ENCODE measurements at regions not wholly inside any gene's neighbourhood (a gene's known extent, or its start where the extent isn't known, plus 50 kb on each side); places are given as distances from the start of the nearest gene placed in this dataset.

- CTCF ChIA-PET, result no interaction called here
- DNase-seq, result no peak
Observed at GRCh38 chr7:153921408-153921807, 130.8 kb upstream of the DPP6 start.

DNA sequence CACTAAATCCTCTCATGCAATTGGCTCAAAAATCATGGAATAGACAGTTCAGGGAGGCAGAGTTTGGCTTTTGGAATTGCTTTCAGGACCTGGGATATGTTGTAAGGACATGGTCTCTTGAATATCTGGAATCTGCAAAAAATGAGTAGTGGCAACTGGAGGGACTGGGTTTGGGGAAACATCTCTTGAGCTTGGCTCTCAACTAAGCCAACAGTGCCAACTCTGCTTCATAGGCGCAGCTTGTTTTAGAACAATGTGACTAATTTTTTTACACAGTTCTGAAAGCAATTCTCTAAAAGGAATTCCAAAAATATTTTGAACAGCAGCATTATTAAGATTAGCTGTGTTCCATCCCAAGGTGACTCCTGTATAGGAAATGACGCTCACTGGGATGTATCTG, 121.5 kb upstream of the DPP6 start:
- Histone ChIP-seq H3K27ac (ENCODE audit: insufficient read depth in 1 of 2, low read depth in 1 of 2, low read length in 2 of 2, poor library complexity in 1 of 2, severe bottlenecking in 2 of 2) (no peak overlapping the region), H3K9me3 (ENCODE audit: control extremely low read depth in 1 of 5, control insufficient read depth in 4 of 5, insufficient read depth in 2 of 5, low read depth in 1 of 5, low read length in 4 of 5) (no peaks in the 10 kb centered on the region), H3K4me3 (ENCODE audit: control insufficient read depth in 1 of 7, extremely low read depth in 1 of 7, insufficient read depth in 4 of 7, low read depth in 2 of 7, low read length in 6 of 7) (no peak overlapping the region), H3K36me3 (ENCODE audit: control insufficient read depth in 4 of 4, insufficient read depth in 4 of 4, low read length in 3 of 4) (no peaks in the 10 kb centered on the region), H3K4me1 (ENCODE audit: control extremely low read depth in 1 of 4, control insufficient read depth in 4 of 4, insufficient read depth in 4 of 4, low read length in 3 of 4) (no peaks in the 10 kb centered on the region), H3K27me3 (replicated peaks in 2 of 5; ENCODE audit: control insufficient read depth in 4 of 5, insufficient read depth in 5 of 5, low read length in 4 of 5) (no peaks in the 10 kb centered on the region)
- DNase-seq, result no peak
- ChIA-PET POLR2A (no interaction called here), CTCF (no interaction called here)
- 93% methylated on average over 2 of the region's 2 CpGs for WGBS (ENCODE audit: insufficient coverage)

More at GRCh38 chr7:153921408-153921807, 130.8 kb upstream of the DPP6 start:
- H3K27me3 ChIP-seq (replicated peaks in 2 of 5; ENCODE audit: control insufficient read depth in 4 of 5, insufficient read depth in 5 of 5, low read length in 4 of 5), result no peaks in the 10 kb centered on the region
- H3K9me3 ChIP-seq (ENCODE audit: control extremely low read depth in 1 of 5, control insufficient read depth in 4 of 5, insufficient read depth in 2 of 5, low read depth in 1 of 5, low read length in 4 of 5), result no peaks in the 10 kb centered on the region
- POLR2A ChIA-PET, result no interaction called here
- no peaks in the 10 kb centered on the region for H3K36me3 ChIP-seq (ENCODE audit: control insufficient read depth in 4 of 4, insufficient read depth in 4 of 4, low read length in 3 of 4)
- WGBS (ENCODE audit: insufficient coverage), result 77% methylated on average over 3 of the region's 3 CpGs
- H3K4me3 ChIP-seq (ENCODE audit: control insufficient read depth in 1 of 7, extremely low read depth in 1 of 7, insufficient read depth in 4 of 7, low read depth in 2 of 7, low read length in 6 of 7), result no peak overlapping the region
- H3K27ac ChIP-seq (ENCODE audit: insufficient read depth in 1 of 2, low read depth in 1 of 2, low read length in 2 of 2, poor library complexity in 1 of 2, severe bottlenecking in 2 of 2), result no peak overlapping the region
- H3K4me1 ChIP-seq (ENCODE audit: control extremely low read depth in 1 of 4, control insufficient read depth in 4 of 4, insufficient read depth in 4 of 4, low read length in 3 of 4), result no peaks in the 10 kb centered on the region

- Histone ChIP-seq H3K4me1 (ENCODE audit: control extremely low read depth in 1 of 4, control insufficient read depth in 4 of 4, insufficient read depth in 4 of 4, low read length in 3 of 4) (no peaks in the 10 kb centered on the region), H3K27me3 (replicated peaks in 2 of 5; ENCODE audit: control insufficient read depth in 4 of 5, insufficient read depth in 5 of 5, low read length in 4 of 5) (no peaks in the 10 kb centered on the region), H3K4me3 (ENCODE audit: control insufficient read depth in 1 of 7, extremely low read depth in 1 of 7, insufficient read depth in 4 of 7, low read depth in 2 of 7, low read length in 6 of 7) (no peak overlapping the region), H3K9me3 (ENCODE audit: control extremely low read depth in 1 of 5, control insufficient read depth in 4 of 5, insufficient read depth in 2 of 5, low read depth in 1 of 5, low read length in 4 of 5) (no peaks in the 10 kb centered on the region), H3K36me3 (ENCODE audit: control insufficient read depth in 4 of 4, insufficient read depth in 4 of 4, low read length in 3 of 4) (no peaks in the 10 kb centered on the region), H3K27ac (ENCODE audit: insufficient read depth in 1 of 2, low read depth in 1 of 2, low read length in 2 of 2, poor library complexity in 1 of 2, severe bottlenecking in 2 of 2) (no peak overlapping the region)
- no peak for DNase-seq
- 80% methylated on average over 3 of the region's 5 CpGs for WGBS (ENCODE audit: insufficient coverage)
- ChIA-PET POLR2A (no interaction called here), CTCF (no interaction called here)
Observed at GRCh38 chr7:153934048-153934447, 118.2 kb upstream of the DPP6 start.

DNA sequence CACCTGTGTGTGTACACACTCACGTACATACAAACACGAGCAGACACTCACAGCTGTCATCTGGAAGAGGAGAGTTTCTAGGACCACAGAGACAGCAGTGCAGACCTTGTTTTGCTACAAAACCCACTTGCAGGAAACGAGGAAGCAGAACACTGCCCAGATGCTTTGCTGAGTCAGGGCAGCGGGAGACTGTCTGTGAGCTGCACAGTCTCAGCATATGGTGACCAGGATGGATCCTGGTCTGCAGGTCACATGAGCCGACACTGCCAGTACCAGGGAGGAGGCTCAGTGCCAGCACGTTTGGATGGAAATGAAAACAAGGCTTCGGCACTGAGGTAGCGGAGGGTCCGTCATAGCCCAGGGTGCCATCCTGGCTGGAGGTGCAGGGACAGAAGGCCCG, 117.6 kb upstream of the DPP6 start:
- POLR2A ChIA-PET, result no interaction called here
- Histone ChIP-seq H3K27ac (ENCODE audit: insufficient read depth in 1 of 2, low read depth in 1 of 2, low read length in 2 of 2, poor library complexity in 1 of 2, severe bottlenecking in 2 of 2) (no peak overlapping the region), H3K4me3 (ENCODE audit: control insufficient read depth in 1 of 7, extremely low read depth in 1 of 7, insufficient read depth in 4 of 7, low read depth in 2 of 7, low read length in 6 of 7) (no peak overlapping the region), H3K4me1 (ENCODE audit: control extremely low read depth in 1 of 4, control insufficient read depth in 4 of 4, insufficient read depth in 4 of 4, low read length in 3 of 4) (no peaks in the 10 kb centered on the region), H3K36me3 (ENCODE audit: control insufficient read depth in 4 of 4, insufficient read depth in 4 of 4, low read length in 3 of 4) (no peaks in the 10 kb centered on the region), H3K9me3 (ENCODE audit: control extremely low read depth in 1 of 5, control insufficient read depth in 4 of 5, insufficient read depth in 2 of 5, low read depth in 1 of 5, low read length in 4 of 5) (no peaks in the 10 kb centered on the region), H3K27me3 (replicated peaks in 2 of 5; ENCODE audit: control insufficient read depth in 4 of 5, insufficient read depth in 5 of 5, low read length in 4 of 5) (no peaks in the 10 kb centered on the region)
- no peak for DNase-seq
- CTCF ChIA-PET, result no interaction called here
- 64% methylated on average over 9 of the region's 10 CpGs for WGBS (ENCODE audit: insufficient coverage)

GRCh38 chr7:153935095-153935494, 117.1 kb upstream of the DPP6 start:
- 83% methylated on average over 13 of the region's 13 CpGs for WGBS (ENCODE audit: insufficient coverage)
- Histone ChIP-seq H3K36me3 (ENCODE audit: control insufficient read depth in 4 of 4, insufficient read depth in 4 of 4, low read length in 3 of 4) (no peaks in the 10 kb centered on the region), H3K4me3 (ENCODE audit: control insufficient read depth in 1 of 7, extremely low read depth in 1 of 7, insufficient read depth in 4 of 7, low read depth in 2 of 7, low read length in 6 of 7) (no peak overlapping the region), H3K4me1 (ENCODE audit: control extremely low read depth in 1 of 4, control insufficient read depth in 4 of 4, insufficient read depth in 4 of 4, low read length in 3 of 4) (no peaks in the 10 kb centered on the region), H3K9me3 (ENCODE audit: control extremely low read depth in 1 of 5, control insufficient read depth in 4 of 5, insufficient read depth in 2 of 5, low read depth in 1 of 5, low read length in 4 of 5) (no peaks in the 10 kb centered on the region), H3K27ac (ENCODE audit: insufficient read depth in 1 of 2, low read depth in 1 of 2, low read length in 2 of 2, poor library complexity in 1 of 2, severe bottlenecking in 2 of 2) (no peak overlapping the region), H3K27me3 (replicated peaks in 2 of 5; ENCODE audit: control insufficient read depth in 4 of 5, insufficient read depth in 5 of 5, low read length in 4 of 5) (no peaks in the 10 kb centered on the region)
- CTCF ChIA-PET, result no interaction called here
- DNase-seq, result no peak
- POLR2A ChIA-PET, result no interaction called here

DNA sequence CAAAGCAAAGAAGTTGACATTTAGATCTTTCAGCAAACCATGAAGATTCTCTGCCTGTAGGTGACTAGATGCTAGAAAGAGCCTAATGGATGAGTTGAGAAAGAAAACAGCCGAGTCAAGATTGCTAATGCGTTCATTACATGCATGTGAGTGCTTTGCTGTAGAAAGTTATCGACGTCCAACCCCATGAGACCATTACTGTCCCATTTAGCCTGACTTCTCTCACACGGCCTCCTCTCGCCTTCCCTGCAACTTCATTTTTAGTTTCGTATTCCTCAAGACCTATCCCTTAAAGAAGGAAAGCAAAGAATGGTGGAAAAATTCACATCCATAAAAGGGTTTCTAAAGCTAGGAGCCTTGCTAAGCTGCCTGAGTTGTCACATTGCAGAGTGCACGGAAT, 113.7 kb upstream of the DPP6 start:
- Histone ChIP-seq H3K4me3 (ENCODE audit: control insufficient read depth in 1 of 7, extremely low read depth in 1 of 7, insufficient read depth in 4 of 7, low read depth in 2 of 7, low read length in 6 of 7) (no peak overlapping the region), H3K4me1 (ENCODE audit: control extremely low read depth in 1 of 4, control insufficient read depth in 4 of 4, insufficient read depth in 4 of 4, low read length in 3 of 4) (no peaks in the 10 kb centered on the region), H3K36me3 (ENCODE audit: control insufficient read depth in 4 of 4, insufficient read depth in 4 of 4, low read length in 3 of 4) (no peaks in the 10 kb centered on the region), H3K9me3 (ENCODE audit: control extremely low read depth in 1 of 5, control insufficient read depth in 4 of 5, insufficient read depth in 2 of 5, low read depth in 1 of 5, low read length in 4 of 5) (no peaks in the 10 kb centered on the region), H3K27ac (ENCODE audit: insufficient read depth in 1 of 2, low read depth in 1 of 2, low read length in 2 of 2, poor library complexity in 1 of 2, severe bottlenecking in 2 of 2) (no peak overlapping the region), H3K27me3 (replicated peaks in 2 of 5; ENCODE audit: control insufficient read depth in 4 of 5, insufficient read depth in 5 of 5, low read length in 4 of 5) (no peaks in the 10 kb centered on the region)
- 94% methylated on average over 2 of the region's 8 CpGs for WGBS (ENCODE audit: insufficient coverage)
- POLR2A ChIA-PET, result no interaction called here
- no peak for DNase-seq
- CTCF ChIA-PET, result no interaction called here

DNA sequence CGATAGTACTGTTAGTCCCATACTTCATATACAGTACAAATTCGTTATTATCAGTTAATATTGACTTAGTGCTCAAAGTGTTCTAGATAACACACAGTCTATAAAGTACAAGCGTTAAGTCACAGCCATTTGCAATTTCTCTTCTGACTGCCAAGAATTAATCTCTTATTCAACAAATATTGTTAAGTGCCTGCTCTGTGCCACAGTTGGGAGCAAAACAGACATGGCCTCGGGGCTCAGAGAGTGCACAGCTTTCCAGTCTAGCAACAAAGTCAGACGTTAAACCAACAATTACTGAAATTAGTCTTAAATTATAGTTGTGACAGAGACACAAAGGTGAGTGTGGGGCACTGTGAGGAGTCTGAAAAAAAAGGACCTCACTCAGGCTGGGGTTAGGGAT, 113.0 kb upstream of the DPP6 start:
- H3K9me3 ChIP-seq (ENCODE audit: control extremely low read depth in 1 of 5, control insufficient read depth in 4 of 5, insufficient read depth in 2 of 5, low read depth in 1 of 5, low read length in 4 of 5), result no peaks in the 10 kb centered on the region
- no peaks in the 10 kb centered on the region for H3K4me1 ChIP-seq (ENCODE audit: control extremely low read depth in 1 of 4, control insufficient read depth in 4 of 4, insufficient read depth in 4 of 4, low read length in 3 of 4)
- no peaks in the 10 kb centered on the region for H3K36me3 ChIP-seq (ENCODE audit: control insufficient read depth in 4 of 4, insufficient read depth in 4 of 4, low read length in 3 of 4)
- no peaks in the 10 kb centered on the region for H3K27me3 ChIP-seq (replicated peaks in 2 of 5; ENCODE audit: control insufficient read depth in 4 of 5, insufficient read depth in 5 of 5, low read length in 4 of 5)
- no peak overlapping the region for H3K27ac ChIP-seq (ENCODE audit: insufficient read depth in 1 of 2, low read depth in 1 of 2, low read length in 2 of 2, poor library complexity in 1 of 2, severe bottlenecking in 2 of 2)
- DNase-seq, result no peak
- 96% methylated on average over 3 of the region's 5 CpGs for WGBS (ENCODE audit: insufficient coverage)
- no peak overlapping the region for H3K4me3 ChIP-seq (ENCODE audit: control insufficient read depth in 1 of 7, extremely low read depth in 1 of 7, insufficient read depth in 4 of 7, low read depth in 2 of 7, low read length in 6 of 7)
- CTCF ChIA-PET, result no interaction called here
- POLR2A ChIA-PET, result no interaction called here

GRCh38 chr7:153939654-153940053, 112.5 kb upstream of the DPP6 start:
- Histone ChIP-seq H3K27ac (ENCODE audit: insufficient read depth in 1 of 2, low read depth in 1 of 2, low read length in 2 of 2, poor library complexity in 1 of 2, severe bottlenecking in 2 of 2) (no peak overlapping the region), H3K4me3 (ENCODE audit: control insufficient read depth in 1 of 7, extremely low read depth in 1 of 7, insufficient read depth in 4 of 7, low read depth in 2 of 7, low read length in 6 of 7) (no peak overlapping the region), H3K36me3 (ENCODE audit: control insufficient read depth in 4 of 4, insufficient read depth in 4 of 4, low read length in 3 of 4) (no peaks in the 10 kb centered on the region), H3K9me3 (ENCODE audit: control extremely low read depth in 1 of 5, control insufficient read depth in 4 of 5, insufficient read depth in 2 of 5, low read depth in 1 of 5, low read length in 4 of 5) (no peaks in the 10 kb centered on the region), H3K27me3 (replicated peaks in 2 of 5; ENCODE audit: control insufficient read depth in 4 of 5, insufficient read depth in 5 of 5, low read length in 4 of 5) (no peaks in the 10 kb centered on the region), H3K4me1 (ENCODE audit: control extremely low read depth in 1 of 4, control insufficient read depth in 4 of 4, insufficient read depth in 4 of 4, low read length in 3 of 4) (no peaks in the 10 kb centered on the region)
- ChIA-PET CTCF (no interaction called here), POLR2A (no interaction called here)
- WGBS (ENCODE audit: insufficient coverage), result no CpG with 5 or more reads among the region's 3 CpGs
- no peak for DNase-seq

All from common myeloid progenitor, CD34-positive (primary cell).